K562 (cell line): ENCODE measurements at regions not wholly inside any gene's neighbourhood (a gene's known extent, or its start where the extent isn't known, plus 50 kb on each side); places are given as distances from the start of the nearest gene placed in this dataset.

Experiments
- ESRRB ChIP-seq: fragments of 250-450 bp; sonication (Bioruptor Pico); IDR thresholded peaks from 2 replicates; pipeline ENCODE4 v1.5.0; 2020; ENCODE audit warnings: mild to moderate bottlenecking, moderate library complexity, borderline replicate concordance
- RBM17 ChIP-seq: fragments of 200-400 bp; formaldehyde crosslinking; IDR thresholded peaks from 2 replicates; pipeline ENCODE4 v1.6.1; 2017; ENCODE audit warnings: low read depth, mild to moderate bottlenecking, low read length, borderline replicate concordance
- SMARCA5 ChIP-seq: fragments of 450-650 bp; IDR thresholded peaks from 2 replicates; pipeline ENCODE4 v1.6.1; 2016
- TBP ChIP-seq: optimal IDR thresholded peaks from 2 replicates; pipeline ENCODE3; 2011; ENCODE audit warnings: low read depth, low read length, improper control_type of control experiment
- TF ChIP-seq, protein P1 (sequence below): fragments of 200-600 bp; sonication (generic); IDR thresholded peaks from one replicate; pipeline ENCODE4 v1.6.1; 2012; ENCODE audit warnings: mild to moderate bottlenecking, low read depth, low read length, inconsistent platforms
- TF ChIP-seq, protein P2 (sequence below): fragments of 450-650 bp; formaldehyde crosslinking; IDR thresholded peaks from 2 replicates; pipeline ENCODE4 v1.4.0; 2022; ENCODE audit warnings: missing genetic modification characterization

DNA sequence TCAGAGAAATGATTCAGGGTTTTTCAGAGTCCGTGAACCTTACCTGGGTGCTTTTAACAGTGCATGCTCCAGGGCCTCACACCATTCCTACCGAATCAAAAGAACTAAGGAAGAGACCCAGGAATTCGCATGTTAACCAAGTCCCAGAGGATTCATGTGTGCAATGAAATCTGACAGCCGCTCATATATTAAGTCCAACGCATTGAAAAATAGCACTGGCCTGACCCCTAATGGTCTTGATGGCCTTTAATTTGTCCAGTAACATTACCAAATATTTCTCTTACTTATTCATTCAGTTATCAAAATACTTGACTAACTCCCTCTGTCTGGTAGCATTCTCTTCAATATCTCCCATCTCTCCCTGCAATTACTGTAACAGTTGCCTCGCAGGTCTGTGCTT, 55.0 kb upstream of the MARCHF11 start (continued):
- TF ChIP-seq, protein P1, sequence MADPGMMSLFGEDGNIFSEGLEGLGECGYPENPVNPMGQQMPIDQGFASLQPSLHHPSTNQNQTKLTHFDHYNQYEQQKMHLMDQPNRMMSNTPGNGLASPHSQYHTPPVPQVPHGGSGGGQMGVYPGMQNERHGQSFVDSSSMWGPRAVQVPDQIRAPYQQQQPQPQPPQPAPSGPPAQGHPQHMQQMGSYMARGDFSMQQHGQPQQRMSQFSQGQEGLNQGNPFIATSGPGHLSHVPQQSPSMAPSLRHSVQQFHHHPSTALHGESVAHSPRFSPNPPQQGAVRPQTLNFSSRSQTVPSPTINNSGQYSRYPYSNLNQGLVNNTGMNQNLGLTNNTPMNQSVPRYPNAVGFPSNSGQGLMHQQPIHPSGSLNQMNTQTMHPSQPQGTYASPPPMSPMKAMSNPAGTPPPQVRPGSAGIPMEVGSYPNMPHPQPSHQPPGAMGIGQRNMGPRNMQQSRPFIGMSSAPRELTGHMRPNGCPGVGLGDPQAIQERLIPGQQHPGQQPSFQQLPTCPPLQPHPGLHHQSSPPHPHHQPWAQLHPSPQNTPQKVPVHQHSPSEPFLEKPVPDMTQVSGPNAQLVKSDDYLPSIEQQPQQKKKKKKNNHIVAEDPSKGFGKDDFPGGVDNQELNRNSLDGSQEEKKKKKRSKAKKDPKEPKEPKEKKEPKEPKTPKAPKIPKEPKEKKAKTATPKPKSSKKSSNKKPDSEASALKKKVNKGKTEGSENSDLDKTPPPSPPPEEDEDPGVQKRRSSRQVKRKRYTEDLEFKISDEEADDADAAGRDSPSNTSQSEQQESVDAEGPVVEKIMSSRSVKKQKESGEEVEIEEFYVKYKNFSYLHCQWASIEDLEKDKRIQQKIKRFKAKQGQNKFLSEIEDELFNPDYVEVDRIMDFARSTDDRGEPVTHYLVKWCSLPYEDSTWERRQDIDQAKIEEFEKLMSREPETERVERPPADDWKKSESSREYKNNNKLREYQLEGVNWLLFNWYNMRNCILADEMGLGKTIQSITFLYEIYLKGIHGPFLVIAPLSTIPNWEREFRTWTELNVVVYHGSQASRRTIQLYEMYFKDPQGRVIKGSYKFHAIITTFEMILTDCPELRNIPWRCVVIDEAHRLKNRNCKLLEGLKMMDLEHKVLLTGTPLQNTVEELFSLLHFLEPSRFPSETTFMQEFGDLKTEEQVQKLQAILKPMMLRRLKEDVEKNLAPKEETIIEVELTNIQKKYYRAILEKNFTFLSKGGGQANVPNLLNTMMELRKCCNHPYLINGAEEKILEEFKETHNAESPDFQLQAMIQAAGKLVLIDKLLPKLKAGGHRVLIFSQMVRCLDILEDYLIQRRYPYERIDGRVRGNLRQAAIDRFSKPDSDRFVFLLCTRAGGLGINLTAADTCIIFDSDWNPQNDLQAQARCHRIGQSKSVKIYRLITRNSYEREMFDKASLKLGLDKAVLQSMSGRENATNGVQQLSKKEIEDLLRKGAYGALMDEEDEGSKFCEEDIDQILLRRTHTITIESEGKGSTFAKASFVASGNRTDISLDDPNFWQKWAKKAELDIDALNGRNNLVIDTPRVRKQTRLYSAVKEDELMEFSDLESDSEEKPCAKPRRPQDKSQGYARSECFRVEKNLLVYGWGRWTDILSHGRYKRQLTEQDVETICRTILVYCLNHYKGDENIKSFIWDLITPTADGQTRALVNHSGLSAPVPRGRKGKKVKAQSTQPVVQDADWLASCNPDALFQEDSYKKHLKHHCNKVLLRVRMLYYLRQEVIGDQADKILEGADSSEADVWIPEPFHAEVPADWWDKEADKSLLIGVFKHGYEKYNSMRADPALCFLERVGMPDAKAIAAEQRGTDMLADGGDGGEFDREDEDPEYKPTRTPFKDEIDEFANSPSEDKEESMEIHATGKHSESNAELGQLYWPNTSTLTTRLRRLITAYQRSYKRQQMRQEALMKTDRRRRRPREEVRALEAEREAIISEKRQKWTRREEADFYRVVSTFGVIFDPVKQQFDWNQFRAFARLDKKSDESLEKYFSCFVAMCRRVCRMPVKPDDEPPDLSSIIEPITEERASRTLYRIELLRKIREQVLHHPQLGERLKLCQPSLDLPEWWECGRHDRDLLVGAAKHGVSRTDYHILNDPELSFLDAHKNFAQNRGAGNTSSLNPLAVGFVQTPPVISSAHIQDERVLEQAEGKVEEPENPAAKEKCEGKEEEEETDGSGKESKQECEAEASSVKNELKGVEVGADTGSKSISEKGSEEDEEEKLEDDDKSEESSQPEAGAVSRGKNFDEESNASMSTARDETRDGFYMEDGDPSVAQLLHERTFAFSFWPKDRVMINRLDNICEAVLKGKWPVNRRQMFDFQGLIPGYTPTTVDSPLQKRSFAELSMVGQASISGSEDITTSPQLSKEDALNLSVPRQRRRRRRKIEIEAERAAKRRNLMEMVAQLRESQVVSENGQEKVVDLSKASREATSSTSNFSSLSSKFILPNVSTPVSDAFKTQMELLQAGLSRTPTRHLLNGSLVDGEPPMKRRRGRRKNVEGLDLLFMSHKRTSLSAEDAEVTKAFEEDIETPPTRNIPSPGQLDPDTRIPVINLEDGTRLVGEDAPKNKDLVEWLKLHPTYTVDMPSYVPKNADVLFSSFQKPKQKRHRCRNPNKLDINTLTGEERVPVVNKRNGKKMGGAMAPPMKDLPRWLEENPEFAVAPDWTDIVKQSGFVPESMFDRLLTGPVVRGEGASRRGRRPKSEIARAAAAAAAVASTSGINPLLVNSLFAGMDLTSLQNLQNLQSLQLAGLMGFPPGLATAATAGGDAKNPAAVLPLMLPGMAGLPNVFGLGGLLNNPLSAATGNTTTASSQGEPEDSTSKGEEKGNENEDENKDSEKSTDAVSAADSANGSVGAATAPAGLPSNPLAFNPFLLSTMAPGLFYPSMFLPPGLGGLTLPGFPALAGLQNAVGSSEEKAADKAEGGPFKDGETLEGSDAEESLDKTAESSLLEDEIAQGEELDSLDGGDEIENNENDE = no peak
- TF ChIP-seq ESRRB (CRISPR knock-in tag) = no peak
- TF ChIP-seq RBM17 = no peak
- no peak for TF ChIP-seq TBP
- TF ChIP-seq, protein P2, sequence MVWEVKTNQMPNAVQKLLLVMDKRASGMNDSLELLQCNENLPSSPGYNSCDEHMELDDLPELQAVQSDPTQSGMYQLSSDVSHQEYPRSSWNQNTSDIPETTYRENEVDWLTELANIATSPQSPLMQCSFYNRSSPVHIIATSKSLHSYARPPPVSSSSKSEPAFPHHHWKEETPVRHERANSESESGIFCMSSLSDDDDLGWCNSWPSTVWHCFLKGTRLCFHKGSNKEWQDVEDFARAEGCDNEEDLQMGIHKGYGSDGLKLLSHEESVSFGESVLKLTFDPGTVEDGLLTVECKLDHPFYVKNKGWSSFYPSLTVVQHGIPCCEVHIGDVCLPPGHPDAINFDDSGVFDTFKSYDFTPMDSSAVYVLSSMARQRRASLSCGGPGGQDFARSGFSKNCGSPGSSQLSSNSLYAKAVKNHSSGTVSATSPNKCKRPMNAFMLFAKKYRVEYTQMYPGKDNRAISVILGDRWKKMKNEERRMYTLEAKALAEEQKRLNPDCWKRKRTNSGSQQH (CRISPR knock-in tag) = no peak
- no peak for TF ChIP-seq SMARCA5
